K562 (cell line): ENCODE measurements at regions not wholly inside any gene's neighbourhood (a gene's known extent, or its start where the extent isn't known, plus 50 kb on each side); places are given as distances from the start of the nearest gene placed in this dataset.
A peak's percentile ranks its signal among the peaks of the same experiment; 100 is the strongest.

Experiments used
- CAMTA2 ChIP-seq: fragments of 250-450 bp; sonication (Bioruptor Pico); conservative IDR thresholded peaks from 2 replicates; pipeline ENCODE4 v1.5.1; 2022
- CBX5 ChIP-seq: IDR thresholded peaks from 2 replicates; pipeline ENCODE4 v1.6.1; 2014; ENCODE audit warnings: low read depth, borderline replicate concordance
- CREBBP ChIP-seq: IDR thresholded peaks from one replicate; pipeline ENCODE4 v1.6.1; 2012; ENCODE audit warnings: low read depth, mild to moderate bottlenecking, control low read depth, inconsistent platforms, low read length
- HIVEP1 ChIP-seq: fragments of 250-450 bp; sonication (Bioruptor Pico); IDR thresholded peaks from 2 replicates; pipeline ENCODE4 v1.4.0; 2020; ENCODE audit warnings: mild to moderate bottlenecking
- HSF4 ChIP-seq: fragments of 250-450 bp; sonication (Bioruptor Pico); IDR thresholded peaks from 2 replicates; pipeline ENCODE4 v2.1.2; 2022; ENCODE audit warnings: mild to moderate bottlenecking, moderate library complexity, borderline replicate concordance
- PKNOX1 ChIP-seq: fragments of 450-650 bp; IDR thresholded peaks from 2 replicates; pipeline ENCODE4 v1.6.1; 2016
- PRDM10 ChIP-seq: fragments of 450-650 bp; IDR thresholded peaks from 2 replicates; pipeline ENCODE4 v1.6.1; 2018; ENCODE audit not compliant: partially characterized antibody
- RBM22 ChIP-seq: fragments of 200-400 bp; formaldehyde crosslinking; IDR thresholded peaks from 2 replicates; pipeline ENCODE4 v1.6.1; 2018; ENCODE audit warnings: low read length, low read depth; ENCODE audit not compliant: poor library complexity, severe bottlenecking
- SAP30 ChIP-seq: fragments of 200-600 bp; sonication (generic); IDR thresholded peaks from 2 replicates; pipeline ENCODE4 v1.6.1; 2012; ENCODE audit warnings: borderline replicate concordance, low read depth, mild to moderate bottlenecking, moderate library complexity, low read length, control low read depth, inconsistent platforms; ENCODE audit not compliant: insufficient read depth, poor library complexity, severe bottlenecking
- SIN3A ChIP-seq, 2 experiments: fragments of 150-350 bp in 1 of 2; IDR thresholded peaks; 2 replicates each; pipeline ENCODE4 v1.6.1; 2011 to 2016; ENCODE audit warnings: borderline replicate concordance in 2 of 2, low read depth in 2 of 2, low read length in 2 of 2, mild to moderate bottlenecking in 2 of 2, moderate library complexity in 2 of 2; ENCODE audit not compliant: control insufficient read depth in 1 of 2
- TCFL5 ChIP-seq: fragments of 250-450 bp; sonication (Bioruptor Pico); conservative IDR thresholded peaks from 2 replicates; pipeline ENCODE4 v1.6.1; 2021; ENCODE audit warnings: mild to moderate bottlenecking, moderate library complexity, matching md5 sums
- TEAD1 ChIP-seq, 2 experiments: fragments of 450-650 bp in 1 of 2; sonication (generic) in 1 of 2; formaldehyde crosslinking; IDR thresholded peaks; 2 replicates each; pipeline versions ENCODE4 v1.4.0 to v1.8.0; 2020 to 2022; ENCODE audit warnings: mild to moderate bottlenecking in 2 of 2, missing genetic modification reagents in 1 of 2
- WHSC1 ChIP-seq: IDR thresholded peaks from one replicate; pipeline ENCODE4 v1.6.1; 2012; ENCODE audit warnings: low read length, control low read depth, inconsistent platforms
- YY1 ChIP-seq, 3 experiments: IDR thresholded peaks; 2 replicates each; pipeline ENCODE4 v1.6.1; 2011; ENCODE audit warnings: low read length in 2 of 3, mild to moderate bottlenecking in 2 of 3, moderate library complexity in 2 of 3, borderline replicate concordance in 1 of 3, control low read depth in 1 of 3, low read depth in 1 of 3; ENCODE audit not compliant: insufficient read depth in 3 of 3, insufficient replicate concordance in 2 of 3, control insufficient read depth in 1 of 3, insufficient read length in 1 of 3; ENCODE audit errors: extremely low read depth in 1 of 3
- ZNF146 ChIP-seq: IDR thresholded peaks from one replicate; pipeline ENCODE4 v1.6.1; 2018; ENCODE audit warnings: missing compliant biosample characterization; ENCODE audit not compliant: unreplicated experiment
- ZNF316 ChIP-seq: fragments of 450-650 bp; IDR thresholded peaks from 2 replicates; pipeline ENCODE4 v1.6.1; 2016
- ZNF589 ChIP-seq: fragments of 200-800 bp; sonication (Bioruptor generic); IDR thresholded peaks from 2 replicates; pipeline ENCODE4 v1.6.1; 2016; ENCODE audit warnings: low read depth, missing genetic modification characterization, missing compliant biosample characterization
- ZSCAN32 ChIP-seq: fragments of 450-650 bp; formaldehyde crosslinking; IDR thresholded peaks from 2 replicates; pipeline ENCODE4 v1.4.0; 2020; ENCODE audit warnings: mild to moderate bottlenecking, moderate library complexity
- TF ChIP-seq, protein P1 (sequence below): sonication (generic); formaldehyde crosslinking; IDR thresholded peaks from 2 replicates; pipeline ENCODE4 v1.8.1; 2022; ENCODE audit warnings: missing genetic modification reagents
- TF ChIP-seq, protein P2 (sequence below): fragments of 450-650 bp; IDR thresholded peaks from 2 replicates; pipeline ENCODE4 v1.6.1; 2016; ENCODE audit warnings: low read depth, mild to moderate bottlenecking, moderate library complexity

GRCh38 chr4:184537269-184538022 lies 63.1 kb upstream of the IRF2 start (continued):
- TF ChIP-seq SIN3A (IDR thresholded peaks at IDR 0.05; ENCODE audit: borderline replicate concordance in 2 of 2, control insufficient read depth in 1 of 2, low read depth in 2 of 2, low read length in 2 of 2) = no peak
- no peak for TF ChIP-seq RBM22
- TF ChIP-seq TCFL5 (CRISPR knock-in tag) = no peak
- TF ChIP-seq, protein P1, sequence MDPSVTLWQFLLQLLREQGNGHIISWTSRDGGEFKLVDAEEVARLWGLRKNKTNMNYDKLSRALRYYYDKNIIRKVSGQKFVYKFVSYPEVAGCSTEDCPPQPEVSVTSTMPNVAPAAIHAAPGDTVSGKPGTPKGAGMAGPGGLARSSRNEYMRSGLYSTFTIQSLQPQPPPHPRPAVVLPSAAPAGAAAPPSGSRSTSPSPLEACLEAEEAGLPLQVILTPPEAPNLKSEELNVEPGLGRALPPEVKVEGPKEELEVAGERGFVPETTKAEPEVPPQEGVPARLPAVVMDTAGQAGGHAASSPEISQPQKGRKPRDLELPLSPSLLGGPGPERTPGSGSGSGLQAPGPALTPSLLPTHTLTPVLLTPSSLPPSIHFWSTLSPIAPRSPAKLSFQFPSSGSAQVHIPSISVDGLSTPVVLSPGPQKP = no peak
- TF ChIP-seq PKNOX1 = no peak
- no peak for TF ChIP-seq HSF4 (CRISPR knock-in tag)
- peak in 2 of 3 experiments; percentile 58 to 60 for TF ChIP-seq YY1 (IDR thresholded peaks at IDR 0.05; ENCODE audit: borderline replicate concordance in 1 of 3, control insufficient read depth in 1 of 3, extremely low read depth in 1 of 3, insufficient read depth in 3 of 3, insufficient read length in 1 of 3, insufficient replicate concordance in 2 of 3, low read depth in 1 of 3, low read length in 2 of 3)
- peak; percentile 14 for TF ChIP-seq PRDM10
- TF ChIP-seq ZSCAN32 (CRISPR knock-in tag) = 0 out of 2 replicates have a peak, but pooled peaks have one; percentile 19
- 0 out of 2 replicates have a peak, but pooled peaks have one; percentile 47 for TF ChIP-seq CAMTA2 (CRISPR knock-in tag)
- no peak for TF ChIP-seq ZNF316
- TF ChIP-seq ZNF146 (CRISPR knock-in tag) = no peak
- TF ChIP-seq CBX5 = no peak
- TF ChIP-seq TEAD1 (CRISPR knock-in tag; IDR thresholded peaks at IDR 0.05) = peak; percentile 4 to 86; a peak in 2 of 4 replicates
- TF ChIP-seq CREBBP = no peak
- TF ChIP-seq SAP30 = no peak
- TF ChIP-seq, protein P2, sequence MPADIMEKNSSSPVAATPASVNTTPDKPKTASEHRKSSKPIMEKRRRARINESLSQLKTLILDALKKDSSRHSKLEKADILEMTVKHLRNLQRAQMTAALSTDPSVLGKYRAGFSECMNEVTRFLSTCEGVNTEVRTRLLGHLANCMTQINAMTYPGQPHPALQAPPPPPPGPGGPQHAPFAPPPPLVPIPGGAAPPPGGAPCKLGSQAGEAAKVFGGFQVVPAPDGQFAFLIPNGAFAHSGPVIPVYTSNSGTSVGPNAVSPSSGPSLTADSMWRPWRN = no peak
- TF ChIP-seq ZNF589 (CRISPR knock-in tag) = 0 out of 2 replicates have a peak, but pooled peaks have one; percentile 51
- no peak for TF ChIP-seq HIVEP1 (CRISPR knock-in tag)
- no peak for TF ChIP-seq WHSC1
